NT2/D1 (cell line): ENCODE measurements at regions not wholly inside any gene's neighbourhood (a gene's known extent, or its start where the extent isn't known, plus 50 kb on each side); places are given as distances from the start of the nearest gene placed in this dataset.

Experiments used
- SUZ12 ChIP-seq: IDR thresholded peaks from 2 replicates; pipeline ENCODE4 v1.6.1; 2011; ENCODE audit not compliant: insufficient read length, insufficient read depth; ENCODE audit errors: extremely low read depth
- YY1 ChIP-seq: IDR thresholded peaks from 2 replicates; pipeline ENCODE4 v1.6.1; 2011; ENCODE audit not compliant: insufficient read length, insufficient read depth
- ZNF274 ChIP-seq: IDR thresholded peaks from 2 replicates; pipeline ENCODE4 v1.6.1; 2011; ENCODE audit warnings: mild to moderate bottlenecking, low read depth, low read length

- TF ChIP-seq ZNF274 (no peak), YY1 (no peak), SUZ12 (no peak)
Observed at GRCh38 chr1:199064971-199065370, 426.1 kb downstream of the PTPRC start.
